ENCODE measurements at regions not wholly inside any gene's neighbourhood (a gene's known extent, or its start where the extent isn't known, plus 50 kb on each side); places are given as distances from the start of the nearest gene placed in this dataset.
"Not testable (repeated sequence)": the region's sequence is repeated elsewhere in the genome, so short reads cannot be mapped to it uniquely, and the experiment has no call there.

- not testable (repeated sequence) for H3K9ac ChIP-seq; H3K27me3 ChIP-seq (ENCODE audit: control insufficient read depth, insufficient read depth, low read length); H3K27ac ChIP-seq; H3K4me1 ChIP-seq; H3K4me3 ChIP-seq (ENCODE audit: low read depth, low read length); H3K9me3 ChIP-seq (ENCODE audit: control insufficient read depth, low read length); H3K36me3 ChIP-seq (ENCODE audit: control insufficient read depth, insufficient read depth, low read length); H2AFZ ChIP-seq; H3K4me2 ChIP-seq (ENCODE audit: low read length); H3K79me2 ChIP-seq
Measured at GRCh38 chr18:8920856-8921787, 181.4 kb upstream of the NDUFV2 start.

- Histone ChIP-seq H3K9ac (no peak overlapping the region), H3K27ac (no peak overlapping the region), H3K9me3 (ENCODE audit: control insufficient read depth, low read length) (peaks cover 3% of the 10 kb centered on the region), H2AFZ (no peak overlapping the region), H3K36me3 (ENCODE audit: control insufficient read depth, insufficient read depth, low read length) (no peaks in the 10 kb centered on the region), H3K79me2 (no peaks in the 10 kb centered on the region), H3K4me1 (peaks cover 8% of the 10 kb centered on the region), H3K4me2 (ENCODE audit: low read length) (no peak overlapping the region), H3K4me3 (ENCODE audit: low read depth, low read length) (no peak overlapping the region), H3K27me3 (ENCODE audit: control insufficient read depth, insufficient read depth, low read length) (no peaks in the 10 kb centered on the region)
- no peak for TF ChIP-seq CTCF (IDR thresholded peaks at IDR 0.05)
Measured at GRCh38 chr18:8926464-8926863, 176.0 kb upstream of the NDUFV2 start.

GRCh38 chr18:8928044-8928443 lies 174.5 kb upstream of the NDUFV2 start:
- Histone ChIP-seq H3K9ac (no peak overlapping the region), H3K4me3 (ENCODE audit: low read depth, low read length) (no peak overlapping the region), H3K4me2 (ENCODE audit: low read length) (no peak overlapping the region), H2AFZ (no peak overlapping the region), H3K79me2 (no peaks in the 10 kb centered on the region), H3K27ac (no peak overlapping the region), H3K27me3 (ENCODE audit: control insufficient read depth, insufficient read depth, low read length) (no peaks in the 10 kb centered on the region), H3K36me3 (ENCODE audit: control insufficient read depth, insufficient read depth, low read length) (no peaks in the 10 kb centered on the region), H3K9me3 (ENCODE audit: control insufficient read depth, low read length) (peaks cover 3% of the 10 kb centered on the region), H3K4me1 (peaks cover 9% of the 10 kb centered on the region)
- no peak for TF ChIP-seq CTCF (IDR thresholded peaks at IDR 0.05)

- Histone ChIP-seq H3K36me3 (ENCODE audit: control insufficient read depth, insufficient read depth, low read length) (no peaks in the 10 kb centered on the region), H3K4me1 (peaks cover 9% of the 10 kb centered on the region), H2AFZ (no peak overlapping the region), H3K27me3 (ENCODE audit: control insufficient read depth, insufficient read depth, low read length) (no peaks in the 10 kb centered on the region), H3K9ac (no peak overlapping the region), H3K4me3 (ENCODE audit: low read depth, low read length) (no peak overlapping the region), H3K9me3 (ENCODE audit: control insufficient read depth, low read length) (peaks cover 3% of the 10 kb centered on the region), H3K4me2 (ENCODE audit: low read length) (no peak overlapping the region), H3K27ac (no peak overlapping the region), H3K79me2 (no peaks in the 10 kb centered on the region)
- TF ChIP-seq CTCF (IDR thresholded peaks at IDR 0.05), result no peak
Measured at GRCh38 chr18:8928847-8929780, 173.4 kb upstream of the NDUFV2 start.

- no peak for TF ChIP-seq CTCF (IDR thresholded peaks at IDR 0.05)
- no peak overlapping the region for H3K4me2 ChIP-seq (ENCODE audit: low read length)
- no peak overlapping the region for H3K4me3 ChIP-seq (ENCODE audit: low read depth, low read length)
Measured at GRCh38 chr18:8930990-8931616, 171.4 kb upstream of the NDUFV2 start.

More at GRCh38 chr18:8930990-8931616, 171.4 kb upstream of the NDUFV2 start:
- Histone ChIP-seq H3K27ac (peak overlapping the region; percentile 26), H3K27me3 (ENCODE audit: control insufficient read depth, insufficient read depth, low read length) (no peaks in the 10 kb centered on the region), H2AFZ (peak overlapping the region; percentile 10), H3K9ac (no peak overlapping the region), H3K36me3 (ENCODE audit: control insufficient read depth, insufficient read depth, low read length) (no peaks in the 10 kb centered on the region), H3K9me3 (ENCODE audit: control insufficient read depth, low read length) (peaks cover 3% of the 10 kb centered on the region), H3K4me1 (peaks cover 9% of the 10 kb centered on the region), H3K79me2 (no peaks in the 10 kb centered on the region)

Measured in parathyroid adenoma (tissue), 2 donors.